MM.1S (cell line): ENCODE measurements at regions not wholly inside any gene's neighbourhood (a gene's known extent, or its start where the extent isn't known, plus 50 kb on each side); places are given as distances from the start of the nearest gene placed in this dataset.
A peak's percentile ranks its signal among the peaks of the same experiment; 100 is the strongest.
"Not testable (repeated sequence)": the region's sequence is repeated elsewhere in the genome, so short reads cannot be mapped to it uniquely, and the experiment has no call there.

Experiments used
- DNase-seq: peaks from one replicate; pipeline ENCODE4 v3.0.0-alpha.2; 2015
- H2AFZ ChIP-seq: fragments of 300-600 bp; sonication (generic); 2 replicates; pipeline ENCODE4 v1.6.0; 2016; ENCODE audit warnings: antibody characterized with exemption, low read length
- H3F3A ChIP-seq: fragments of 300-600 bp; sonication (generic); 2 replicates; pipeline ENCODE4 v1.6.1; 2016; ENCODE audit warnings: mild to moderate bottlenecking, antibody characterized with exemption, low read length, moderate library complexity, mixed read lengths; ENCODE audit not compliant: insufficient read depth
- H3K27ac ChIP-seq: fragments of 300-600 bp; sonication (generic); 2 replicates; pipeline ENCODE4 v1.5.1; 2016; ENCODE audit warnings: mild to moderate bottlenecking, low read length
- H3K27me3 ChIP-seq: fragments of 300-600 bp; sonication (generic); replicated peaks from 2 replicates; pipeline ENCODE4 v1.6.0; 2016; ENCODE audit warnings: low read length; ENCODE audit not compliant: insufficient read depth
- H3K36me3 ChIP-seq: fragments of 300-600 bp; sonication (generic); replicated peaks from 2 replicates; pipeline ENCODE4 v1.6.1; 2016; ENCODE audit warnings: mild to moderate bottlenecking, low read length, mixed read lengths; ENCODE audit not compliant: insufficient read depth
- H3K4me1 ChIP-seq: fragments of 300-600 bp; sonication (generic); 2 replicates; pipeline ENCODE4 v1.6.1; 2016; ENCODE audit warnings: low read length, mixed read lengths
- H3K4me2 ChIP-seq: fragments of 300-600 bp; sonication (generic); 2 replicates; pipeline ENCODE4 v1.6.0; 2016; ENCODE audit warnings: low read depth, low read length
- H3K4me3 ChIP-seq: fragments of 300-600 bp; sonication (generic); 2 replicates; pipeline ENCODE4 v1.5.1; 2016; ENCODE audit warnings: low read length, mixed read lengths
- H3K79me2 ChIP-seq: fragments of 300-600 bp; sonication (generic); 2 replicates; pipeline ENCODE4 v1.6.1; 2016; ENCODE audit warnings: mixed run types, low read length, mixed read lengths
- H3K9ac ChIP-seq: fragments of 300-600 bp; sonication (generic); 2 replicates; pipeline ENCODE4 v1.6.1; 2016; ENCODE audit warnings: low read length, mixed read lengths
- H3K9me2 ChIP-seq: fragments of 300-600 bp; sonication (generic); replicated peaks from 2 replicates; pipeline ENCODE4 v1.6.1; 2016; ENCODE audit warnings: mild to moderate bottlenecking, low read length, mixed read lengths; ENCODE audit not compliant: insufficient read depth
- H3K9me3 ChIP-seq: fragments of 300-600 bp; sonication (generic); replicated peaks from 2 replicates; pipeline ENCODE4 v1.6.1; 2016; ENCODE audit warnings: mild to moderate bottlenecking, low read length, mixed read lengths; ENCODE audit not compliant: insufficient read depth
- H4K20me1 ChIP-seq: fragments of 300-600 bp; sonication (generic); 2 replicates; pipeline ENCODE4 v1.6.1; 2016; ENCODE audit warnings: mild to moderate bottlenecking, low read length, moderate library complexity, mixed read lengths; ENCODE audit not compliant: insufficient read depth
- EZH2 ChIP-seq: fragments of 300-600 bp; sonication (generic); optimal IDR thresholded peaks from 2 replicates; pipeline ENCODE3; 2017; ENCODE audit warnings: low read depth, mild to moderate bottlenecking, antibody characterized with exemption, low read length, mixed read lengths
- EZH2phosphoT487 ChIP-seq: fragments of 300-600 bp; sonication (generic); IDR thresholded peaks from 2 replicates; pipeline ENCODE4 v1.6.1; 2018; ENCODE audit warnings: antibody characterized with exemption, low read length
- TF ChIP-seq, protein P1 (sequence below): fragments of 300-600 bp; sonication (generic); IDR thresholded peaks from 2 replicates; pipeline ENCODE4 v1.5.1; 2016; ENCODE audit warnings: antibody characterized with exemption, low read length, mixed read lengths

DNA sequence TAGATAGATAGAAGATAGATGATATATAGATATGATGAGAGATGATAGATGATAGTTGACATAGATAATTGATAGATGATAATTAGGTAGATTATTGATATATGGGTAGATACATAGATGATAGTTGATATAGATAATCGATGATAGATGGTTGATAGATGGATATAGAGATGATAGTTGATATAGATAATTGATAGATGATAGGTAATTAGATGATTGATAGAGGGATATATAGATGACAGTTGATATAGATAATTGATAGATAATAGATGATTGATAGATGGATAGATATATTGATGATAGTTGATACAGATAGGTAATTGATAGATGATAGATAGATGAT, 72.3 kb downstream of the PRR15 start:
- Histone ChIP-seq H3K27me3 (no peaks in the 10 kb centered on the region), H3K27ac (no peak overlapping the region), H3K9ac (no peak overlapping the region), H3F3A (peaks cover 19% of the 10 kb centered on the region), H3K4me3 (no peak overlapping the region), H3K4me1 (peaks cover 27% of the 10 kb centered on the region), H3K9me2 (no peaks in the 10 kb centered on the region), H4K20me1 (no peaks in the 10 kb centered on the region), H2AFZ (no peak overlapping the region), H3K79me2 (no peaks in the 10 kb centered on the region), H3K36me3 (no peaks in the 10 kb centered on the region), H3K4me2 (no peak overlapping the region), H3K9me3 (no peaks in the 10 kb centered on the region)
- DNase-seq, result no peak
- TF ChIP-seq, protein P1, sequence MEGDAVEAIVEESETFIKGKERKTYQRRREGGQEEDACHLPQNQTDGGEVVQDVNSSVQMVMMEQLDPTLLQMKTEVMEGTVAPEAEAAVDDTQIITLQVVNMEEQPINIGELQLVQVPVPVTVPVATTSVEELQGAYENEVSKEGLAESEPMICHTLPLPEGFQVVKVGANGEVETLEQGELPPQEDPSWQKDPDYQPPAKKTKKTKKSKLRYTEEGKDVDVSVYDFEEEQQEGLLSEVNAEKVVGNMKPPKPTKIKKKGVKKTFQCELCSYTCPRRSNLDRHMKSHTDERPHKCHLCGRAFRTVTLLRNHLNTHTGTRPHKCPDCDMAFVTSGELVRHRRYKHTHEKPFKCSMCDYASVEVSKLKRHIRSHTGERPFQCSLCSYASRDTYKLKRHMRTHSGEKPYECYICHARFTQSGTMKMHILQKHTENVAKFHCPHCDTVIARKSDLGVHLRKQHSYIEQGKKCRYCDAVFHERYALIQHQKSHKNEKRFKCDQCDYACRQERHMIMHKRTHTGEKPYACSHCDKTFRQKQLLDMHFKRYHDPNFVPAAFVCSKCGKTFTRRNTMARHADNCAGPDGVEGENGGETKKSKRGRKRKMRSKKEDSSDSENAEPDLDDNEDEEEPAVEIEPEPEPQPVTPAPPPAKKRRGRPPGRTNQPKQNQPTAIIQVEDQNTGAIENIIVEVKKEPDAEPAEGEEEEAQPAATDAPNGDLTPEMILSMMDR, result no peak; the same call in none of the 2 replicates
- no peak for TF ChIP-seq EZH2phosphoT487
- TF ChIP-seq EZH2, result no peak

DNA sequence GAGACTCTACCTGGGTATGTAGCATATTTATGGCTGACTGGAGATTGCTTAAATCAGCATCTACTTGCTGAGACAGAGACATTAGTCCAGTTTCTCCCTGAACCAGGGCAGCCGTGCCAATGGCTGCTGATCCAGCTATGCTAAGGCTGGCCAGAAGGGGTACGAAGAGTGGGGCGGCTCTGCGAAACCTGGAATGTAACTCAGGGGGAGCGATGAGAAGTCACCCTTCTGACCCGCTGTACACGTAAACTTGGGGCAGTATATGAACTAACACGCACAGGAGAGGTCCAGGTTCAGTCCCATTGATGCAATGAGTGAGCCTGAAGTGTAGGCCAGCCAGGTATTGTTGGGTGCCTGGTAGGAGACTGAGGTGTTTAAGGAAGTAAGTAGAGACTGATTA, 73.7 kb downstream of the PRR15 start:
- no peak for DNase-seq
- Histone ChIP-seq H3K27me3 (no peaks in the 10 kb centered on the region), H3K9me2 (no peaks in the 10 kb centered on the region), H3K9ac (no peak overlapping the region), H2AFZ (no peak overlapping the region), H3K4me2 (no peak overlapping the region), H3K27ac (no peak overlapping the region), H3F3A (peaks cover 25% of the 10 kb centered on the region), H3K4me3 (no peak overlapping the region), H3K9me3 (no peaks in the 10 kb centered on the region), H4K20me1 (no peaks in the 10 kb centered on the region), H3K36me3 (no peaks in the 10 kb centered on the region), H3K79me2 (no peaks in the 10 kb centered on the region; the same call in 1 of the 2 replicates), H3K4me1 (peaks cover 41% of the 10 kb centered on the region)
- TF ChIP-seq EZH2phosphoT487 (no peak), EZH2 (no peak)
- TF ChIP-seq, protein P1, result no peak

DNA sequence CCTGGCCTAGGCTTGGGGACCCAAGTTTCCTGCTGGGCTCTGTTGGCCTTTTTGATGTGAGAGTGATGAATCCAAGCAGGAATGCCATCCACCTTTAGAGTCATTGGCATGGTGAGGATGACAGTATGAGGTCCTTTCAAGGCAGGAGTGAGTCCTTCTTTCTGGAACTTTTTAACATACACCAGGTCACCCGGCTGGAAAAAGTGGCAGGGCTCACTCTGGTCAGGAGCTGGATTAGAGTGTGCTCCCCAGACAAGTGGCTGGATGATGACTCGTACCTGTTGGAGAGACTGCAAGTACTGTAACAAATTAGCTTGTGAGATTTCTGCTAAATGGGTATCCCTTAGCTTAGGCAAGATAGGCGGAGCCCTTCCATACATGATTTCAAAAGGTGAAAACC, 75.2 kb downstream of the PRR15 start:
- peaks cover 41% of the 10 kb centered on the region for H3K4me1 ChIP-seq
- H3K4me3 ChIP-seq, result not testable (repeated sequence)
- H3K4me2 ChIP-seq, result peak overlapping the region; percentile 97

DNA sequence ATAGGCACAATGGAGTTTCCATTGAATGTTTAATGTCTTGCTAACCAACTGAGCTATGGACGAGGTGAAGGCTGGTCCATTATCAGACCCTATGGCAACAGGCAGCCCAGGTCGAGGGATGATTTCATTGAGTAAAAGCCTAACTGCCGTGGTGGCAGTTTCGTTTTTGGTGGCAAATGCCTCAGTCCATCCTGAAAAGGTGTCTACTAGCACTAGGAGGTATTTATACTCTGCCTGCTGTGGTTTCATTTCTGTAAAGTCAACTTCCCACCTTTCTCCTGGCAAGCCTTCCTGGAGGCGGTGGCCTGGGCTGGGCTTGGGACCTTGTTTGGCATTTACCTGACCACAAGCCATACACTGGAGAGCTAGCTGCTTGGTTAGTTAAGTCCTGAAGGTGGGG, 75.8 kb downstream of the PRR15 start:
- Histone ChIP-seq H3K27ac (peak overlapping the region; percentile 98), H3K36me3 (no peaks in the 10 kb centered on the region), H3K4me1 (peaks cover 41% of the 10 kb centered on the region), H3K4me2 (peak overlapping the region; percentile 97), H3K4me3 (peak overlapping the region; percentile 53), H3K9me3 (no peaks in the 10 kb centered on the region), H3K27me3 (no peaks in the 10 kb centered on the region), H2AFZ (no peak overlapping the region; the same call in 1 of the 2 replicates), H3K9me2 (no peaks in the 10 kb centered on the region), H3K79me2 (peaks cover 16% of the 10 kb centered on the region), H3F3A (peaks cover 25% of the 10 kb centered on the region), H3K9ac (peak overlapping the region; percentile 78), H4K20me1 (no peaks in the 10 kb centered on the region)
- no peak for TF ChIP-seq EZH2phosphoT487
- TF ChIP-seq, protein P1, result no peak
- TF ChIP-seq EZH2, result no peak
- peak; percentile 82 for DNase-seq

More for the DNA sequence above, 75.2 kb downstream of the PRR15 start:
- not testable (repeated sequence) for DNase-seq, H2AFZ ChIP-seq, H4K20me1 ChIP-seq, H3K36me3 ChIP-seq, H3K27me3 ChIP-seq, H3K9me3 ChIP-seq, H3K9me2 ChIP-seq
- peaks cover 13% of the 10 kb centered on the region for H3K79me2 ChIP-seq
- peak overlapping the region; percentile 98; the same call in 1 of the 2 replicates for H3K27ac ChIP-seq
- H3F3A ChIP-seq, result peaks cover 25% of the 10 kb centered on the region
- peak overlapping the region; percentile 78; the same call in 1 of the 2 replicates for H3K9ac ChIP-seq
